C4-2B (cell line): ENCODE measurements at regions not wholly inside any gene's neighbourhood (a gene's known extent, or its start where the extent isn't known, plus 50 kb on each side); places are given as distances from the start of the nearest gene placed in this dataset.

ENCODE experiments used
- CTCF ChIP-seq: fragments of 450-650 bp; conservative IDR thresholded peaks from 2 replicates; pipeline ENCODE4 v1.5.1; 2017; ENCODE audit warnings: mild to moderate bottlenecking
- ZFX ChIP-seq: fragments of 450-650 bp; IDR thresholded peaks from 2 replicates; pipeline ENCODE4 v1.6.1; 2017

DNA sequence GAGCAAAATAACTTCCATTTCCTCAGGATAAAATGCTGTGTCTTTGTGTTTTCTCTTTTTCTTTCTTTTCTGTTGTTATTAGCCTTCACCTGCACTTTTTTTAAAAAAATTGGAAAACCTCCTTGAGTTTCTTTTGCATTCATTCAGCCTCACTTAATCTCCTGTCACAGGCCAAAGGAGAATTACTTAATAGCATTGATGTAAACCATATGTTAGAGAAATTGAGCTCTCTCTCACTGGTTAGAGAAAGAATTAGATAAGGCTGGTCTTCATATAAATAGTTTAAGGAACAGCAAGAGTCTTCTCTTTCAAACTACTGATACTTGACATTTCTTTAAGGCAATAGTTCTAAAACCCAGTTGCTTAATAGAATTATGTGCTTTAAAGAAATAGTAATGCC lies 564.2 kb downstream of the TFAP2B start:
- TF ChIP-seq CTCF, result no peak
- TF ChIP-seq ZFX, result no peak
